Erythroblast (primary cell): ENCODE measurements at regions not wholly inside any gene's neighbourhood (a gene's known extent, or its start where the extent isn't known, plus 50 kb on each side); places are given as distances from the start of the nearest gene placed in this dataset.

Experiments
- GATA1 ChIP-seq: IDR thresholded peaks from 2 replicates; pipeline ENCODE4 v1.6.1; 2011; ENCODE audit warnings: low read depth, mild to moderate bottlenecking, control low read depth, low read length, moderate library complexity
- POLR2A ChIP-seq: IDR thresholded peaks from 2 replicates; pipeline ENCODE4 v1.6.1; 2011; ENCODE audit warnings: mild to moderate bottlenecking, low read length

- TF ChIP-seq POLR2A: no peak
- TF ChIP-seq GATA1: no peak
These were observed 343.4 kb upstream of the HS6ST1 start for GRCh38 chr2:128662051-128662471.
